ENCODE measurements at regions not wholly inside any gene's neighbourhood (a gene's known extent, or its start where the extent isn't known, plus 50 kb on each side); places are given as distances from the start of the nearest gene placed in this dataset.

DNA sequence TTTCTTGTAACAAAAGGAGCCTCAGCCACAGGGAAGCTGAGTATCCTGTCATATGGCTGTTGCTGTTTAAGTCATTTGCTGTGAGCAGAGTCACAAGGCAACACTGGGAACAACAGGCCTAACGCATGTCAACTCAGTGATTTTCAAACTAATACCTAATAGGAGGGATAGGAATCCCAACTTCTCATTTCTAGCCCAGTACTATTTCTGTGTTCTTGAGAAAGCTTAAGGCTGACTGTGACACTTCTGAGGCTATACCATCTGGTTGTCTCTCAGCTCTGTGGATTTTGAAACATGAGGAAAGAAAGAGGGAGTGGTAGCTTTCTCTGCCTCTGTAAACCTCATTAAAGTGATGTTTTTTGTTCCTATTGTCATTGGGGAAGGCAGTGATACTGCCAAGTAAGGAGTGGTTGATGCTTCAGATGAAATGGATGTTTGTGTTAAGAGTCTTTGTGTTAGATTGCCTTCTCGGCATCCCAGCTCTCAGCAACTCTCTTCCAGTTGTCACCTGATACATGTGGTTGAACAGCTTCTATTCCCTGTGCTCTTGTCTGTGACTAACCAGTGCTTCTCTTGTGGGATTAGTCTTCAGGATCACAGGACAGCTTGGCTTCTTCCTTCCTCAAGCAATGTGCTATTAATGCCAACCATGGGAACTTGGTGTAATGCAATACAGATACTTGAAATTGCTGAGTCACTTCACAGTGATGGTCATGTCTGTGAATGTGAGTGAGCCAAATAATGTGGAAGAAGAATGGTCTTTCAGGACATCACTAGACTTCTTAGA lies 166.8 kb upstream of the IVNS1ABP start:
- Histone ChIP-seq H3K9ac (replicated peaks; ENCODE audit: extremely low read depth, insufficient read depth, low read length) (no peak overlapping the region), H3K4me2 (ENCODE audit: insufficient read depth, low read length) (no peak overlapping the region)
- CTCF ChIA-PET, result no interaction called here

More for the DNA sequence above, 166.8 kb upstream of the IVNS1ABP start:
- H3K4me1 ChIP-seq (ENCODE audit: control insufficient read depth, extremely low read depth, insufficient read depth, low read length), result no peaks in the 10 kb centered on the region
- no peak overlapping the region for H3K27ac ChIP-seq (ENCODE audit: insufficient read depth, low read depth, low read length)
- peak overlapping the region; percentile 76 for H2AFZ ChIP-seq (ENCODE audit: low read depth, low read length)
- H3K9me1 ChIP-seq (replicated peaks; ENCODE audit: control insufficient read depth, extremely low read depth, insufficient read depth, low read length), result no peaks in the 10 kb centered on the region
- no peaks in the 10 kb centered on the region for H3K36me3 ChIP-seq (ENCODE audit: control insufficient read depth in 2 of 2, extremely low read depth in 1 of 2, insufficient read depth in 2 of 2, low read length in 2 of 2)
- no peaks in the 10 kb centered on the region for H3K79me2 ChIP-seq (ENCODE audit: control insufficient read depth, insufficient read depth, low read length)
- FAIRE-seq (no peak), DNase-seq (ENCODE audit: low read depth, low spot score) (peak; percentile 21)
- H4K20me1 ChIP-seq (replicated peaks; ENCODE audit: control insufficient read depth, extremely low read depth, insufficient read depth, low read length), result no peaks in the 10 kb centered on the region
- BruUV-seq (replicated peaks), result no TSS peak
- intact Hi-C loops (cut with micrococcal nuclease) (no loop called here), dilution Hi-C loops (cut with MboI; ENCODE audit: extremely low pct_ligation_motif_present, low sequenced_read_pairs) (no loop called here)
- no peaks in the 10 kb centered on the region for H3K9me3 ChIP-seq (replicated peaks; ENCODE audit: control insufficient read depth, insufficient read depth, low read length)
- H3K27me3 ChIP-seq (ENCODE audit: control insufficient read depth in 2 of 2, insufficient read depth in 2 of 2, low read length in 2 of 2), result no peaks in the 10 kb centered on the region
- no peak overlapping the region for H3K4me3 ChIP-seq (replicated peaks in 1 of 3; ENCODE audit: insufficient read depth in 1 of 3, low read depth in 1 of 3, low read length in 3 of 3)
- TF ChIP-seq, protein P1, sequence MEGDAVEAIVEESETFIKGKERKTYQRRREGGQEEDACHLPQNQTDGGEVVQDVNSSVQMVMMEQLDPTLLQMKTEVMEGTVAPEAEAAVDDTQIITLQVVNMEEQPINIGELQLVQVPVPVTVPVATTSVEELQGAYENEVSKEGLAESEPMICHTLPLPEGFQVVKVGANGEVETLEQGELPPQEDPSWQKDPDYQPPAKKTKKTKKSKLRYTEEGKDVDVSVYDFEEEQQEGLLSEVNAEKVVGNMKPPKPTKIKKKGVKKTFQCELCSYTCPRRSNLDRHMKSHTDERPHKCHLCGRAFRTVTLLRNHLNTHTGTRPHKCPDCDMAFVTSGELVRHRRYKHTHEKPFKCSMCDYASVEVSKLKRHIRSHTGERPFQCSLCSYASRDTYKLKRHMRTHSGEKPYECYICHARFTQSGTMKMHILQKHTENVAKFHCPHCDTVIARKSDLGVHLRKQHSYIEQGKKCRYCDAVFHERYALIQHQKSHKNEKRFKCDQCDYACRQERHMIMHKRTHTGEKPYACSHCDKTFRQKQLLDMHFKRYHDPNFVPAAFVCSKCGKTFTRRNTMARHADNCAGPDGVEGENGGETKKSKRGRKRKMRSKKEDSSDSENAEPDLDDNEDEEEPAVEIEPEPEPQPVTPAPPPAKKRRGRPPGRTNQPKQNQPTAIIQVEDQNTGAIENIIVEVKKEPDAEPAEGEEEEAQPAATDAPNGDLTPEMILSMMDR (IDR thresholded peaks at IDR 0.05; ENCODE audit: extremely low read depth in 1 of 2, insufficient read depth in 1 of 2, low read depth in 1 of 2, low read length in 2 of 2), result no peak
- no peak for TF ChIP-seq JUN (IDR thresholded peaks at IDR 0.05; ENCODE audit: borderline replicate concordance, insufficient read depth, insufficient read length, low read depth)
- TF ChIP-seq FOS (IDR thresholded peaks at IDR 0.05; ENCODE audit: borderline replicate concordance, insufficient read depth, low read length), result no peak
- no peak for TF ChIP-seq POLR2A (IDR thresholded peaks at IDR 0.05; ENCODE audit: low read depth, low read length)
- no peak for TF ChIP-seq MYC (IDR thresholded peaks at IDR 0.05; ENCODE audit: low read depth, low read length)
- TF ChIP-seq, protein P2, sequence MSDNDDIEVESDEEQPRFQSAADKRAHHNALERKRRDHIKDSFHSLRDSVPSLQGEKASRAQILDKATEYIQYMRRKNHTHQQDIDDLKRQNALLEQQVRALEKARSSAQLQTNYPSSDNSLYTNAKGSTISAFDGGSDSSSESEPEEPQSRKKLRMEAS (IDR thresholded peaks at IDR 0.05; ENCODE audit: insufficient read depth, insufficient read length), result no peak
- no peak for TF ChIP-seq EZH2 (IDR thresholded peaks at IDR 0.05; ENCODE audit: borderline replicate concordance, low read depth, low read length, severe bottlenecking)
- POLR2A ChIA-PET, result no interaction called here

All from endothelial cell of umbilical vein (primary cell).